ENCODE measurements at regions not wholly inside any gene's neighbourhood (a gene's known extent, or its start where the extent isn't known, plus 50 kb on each side); places are given as distances from the start of the nearest gene placed in this dataset.

- intact Hi-C loops (cut with micrococcal nuclease; ENCODE audit: unreplicated experiment) = no loop called here
- no peaks in the 10 kb centered on the region for H3K9me3 Mint-ChIP-seq (ENCODE audit: low read depth, unreplicated experiment)
- CTCF ChIA-PET = no interaction called here
- no TSS peak for BruUV-seq (replicated peaks)
- DNase-seq = no peak
- no peak overlapping the region for H3K4me3 Mint-ChIP-seq (ENCODE audit: low read depth, unreplicated experiment)
- no peaks in the 10 kb centered on the region for H3K27me3 Mint-ChIP-seq (ENCODE audit: unreplicated experiment)
- no peak for TF ChIP-seq CTCF (IDR thresholded peaks at IDR 0.05; ENCODE audit: unreplicated experiment)
- no peak overlapping the region for H3K27ac Mint-ChIP-seq (ENCODE audit: unreplicated experiment)
- no peaks in the 10 kb centered on the region for H3K36me3 Mint-ChIP-seq (ENCODE audit: insufficient read depth, unreplicated experiment)
- H3K4me1 Mint-ChIP-seq (ENCODE audit: low read depth, unreplicated experiment) = no peaks in the 10 kb centered on the region
Measured at GRCh38 chr5:14082973-14083372, 60.2 kb upstream of the TRIO start.

- no peak overlapping the region for H3K27ac Mint-ChIP-seq (ENCODE audit: unreplicated experiment)
Measured at GRCh38 chr5:14082523-14082922, 60.6 kb upstream of the TRIO start.

GRCh38 chr5:14081791-14082190 lies 61.4 kb upstream of the TRIO start:
- BruUV-seq (replicated peaks) = no TSS peak
- DNase-seq = no peak
- intact Hi-C loops (cut with micrococcal nuclease; ENCODE audit: unreplicated experiment) = no loop called here
- no peak overlapping the region for H3K4me3 Mint-ChIP-seq (ENCODE audit: low read depth, unreplicated experiment)
- CTCF ChIA-PET = no interaction called here
- no peaks in the 10 kb centered on the region for H3K36me3 Mint-ChIP-seq (ENCODE audit: insufficient read depth, unreplicated experiment)
- no peak overlapping the region for H3K27ac Mint-ChIP-seq (ENCODE audit: unreplicated experiment)
- no peaks in the 10 kb centered on the region for H3K4me1 Mint-ChIP-seq (ENCODE audit: low read depth, unreplicated experiment)
- TF ChIP-seq CTCF (IDR thresholded peaks at IDR 0.05; ENCODE audit: unreplicated experiment) = no peak
- no peaks in the 10 kb centered on the region for H3K27me3 Mint-ChIP-seq (ENCODE audit: unreplicated experiment)
- no peaks in the 10 kb centered on the region for H3K9me3 Mint-ChIP-seq (ENCODE audit: low read depth, unreplicated experiment)

More at GRCh38 chr5:14082523-14082922, 60.6 kb upstream of the TRIO start:
- Mint-ChIP-seq H3K4me3 (ENCODE audit: low read depth, unreplicated experiment) (no peak overlapping the region), H3K9me3 (ENCODE audit: low read depth, unreplicated experiment) (no peaks in the 10 kb centered on the region), H3K27me3 (ENCODE audit: unreplicated experiment) (no peaks in the 10 kb centered on the region), H3K4me1 (ENCODE audit: low read depth, unreplicated experiment) (no peaks in the 10 kb centered on the region), H3K36me3 (ENCODE audit: insufficient read depth, unreplicated experiment) (no peaks in the 10 kb centered on the region)
- BruUV-seq (replicated peaks) = no TSS peak
- TF ChIP-seq CTCF (IDR thresholded peaks at IDR 0.05; ENCODE audit: unreplicated experiment) = no peak
- DNase-seq = no peak
- CTCF ChIA-PET = no interaction called here
- intact Hi-C loops (cut with micrococcal nuclease; ENCODE audit: unreplicated experiment) = no loop called here

GRCh38 chr5:14078716-14079115 lies 64.4 kb upstream of the TRIO start:
- no peak overlapping the region for H3K4me3 Mint-ChIP-seq (ENCODE audit: low read depth, unreplicated experiment)
- no peaks in the 10 kb centered on the region for H3K4me1 Mint-ChIP-seq (ENCODE audit: low read depth, unreplicated experiment)
- H3K9me3 Mint-ChIP-seq (ENCODE audit: low read depth, unreplicated experiment) = no peaks in the 10 kb centered on the region
- intact Hi-C loops (cut with micrococcal nuclease; ENCODE audit: unreplicated experiment) = no loop called here
- H3K27ac Mint-ChIP-seq (ENCODE audit: unreplicated experiment) = no peak overlapping the region
- no peak for DNase-seq
- H3K36me3 Mint-ChIP-seq (ENCODE audit: insufficient read depth, unreplicated experiment) = no peaks in the 10 kb centered on the region
- no TSS peak for BruUV-seq (replicated peaks)
- H3K27me3 Mint-ChIP-seq (ENCODE audit: unreplicated experiment) = no peaks in the 10 kb centered on the region
- TF ChIP-seq CTCF (IDR thresholded peaks at IDR 0.05; ENCODE audit: unreplicated experiment) = no peak
- CTCF ChIA-PET = no interaction called here

- no peak for TF ChIP-seq CTCF (IDR thresholded peaks at IDR 0.05; ENCODE audit: unreplicated experiment)
- CTCF ChIA-PET = no interaction called here
- DNase-seq = no peak
- H3K27ac Mint-ChIP-seq (ENCODE audit: unreplicated experiment) = no peak overlapping the region
- no peaks in the 10 kb centered on the region for H3K36me3 Mint-ChIP-seq (ENCODE audit: insufficient read depth, unreplicated experiment)
- intact Hi-C loops (cut with micrococcal nuclease; ENCODE audit: unreplicated experiment) = no loop called here
- no TSS peak for BruUV-seq (replicated peaks)
- H3K4me3 Mint-ChIP-seq (ENCODE audit: low read depth, unreplicated experiment) = no peak overlapping the region
- H3K9me3 Mint-ChIP-seq (ENCODE audit: low read depth, unreplicated experiment) = no peaks in the 10 kb centered on the region
- no peaks in the 10 kb centered on the region for H3K27me3 Mint-ChIP-seq (ENCODE audit: unreplicated experiment)
- H3K4me1 Mint-ChIP-seq (ENCODE audit: low read depth, unreplicated experiment) = no peaks in the 10 kb centered on the region
Measured at GRCh38 chr5:14077501-14077900, 65.6 kb upstream of the TRIO start.
